Parathyroid adenoma (tissue), 2 donors: ENCODE measurements at regions not wholly inside any gene's neighbourhood (a gene's known extent, or its start where the extent isn't known, plus 50 kb on each side); places are given as distances from the start of the nearest gene placed in this dataset.

Source experiments
- H2AFZ ChIP-seq: fragments of 300-600 bp; sonication (generic); one replicate; pipeline ENCODE4 v1.7.0; 2017; ENCODE audit warnings: antibody characterized with exemption, mild to moderate bottlenecking
- H3K27ac ChIP-seq: fragments of 300-600 bp; sonication (generic); one replicate; pipeline ENCODE4 v1.7.0; 2017
- H3K27me3 ChIP-seq: fragments of 300-600 bp; sonication (generic); one replicate; pipeline ENCODE4 v1.7.0; 2017; ENCODE audit warnings: low read length; ENCODE audit not compliant: control insufficient read depth, insufficient read depth
- H3K36me3 ChIP-seq: fragments of 300-600 bp; sonication (generic); one replicate; pipeline ENCODE4 v1.7.0; 2017; ENCODE audit warnings: low read length; ENCODE audit not compliant: control insufficient read depth, insufficient read depth
- H3K4me1 ChIP-seq: fragments of 300-600 bp; sonication (generic); one replicate; pipeline ENCODE4 v1.7.0; 2017; ENCODE audit warnings: control low read depth
- H3K4me2 ChIP-seq: fragments of 300-600 bp; sonication (generic); one replicate; pipeline ENCODE4 v1.7.0; 2017; ENCODE audit warnings: low read length
- H3K4me3 ChIP-seq: fragments of 300-600 bp; sonication (generic); one replicate; pipeline ENCODE4 v1.7.0; 2017; ENCODE audit warnings: low read depth, low read length
- H3K79me2 ChIP-seq: fragments of 300-600 bp; sonication (generic); one replicate; pipeline ENCODE4 v1.7.0; 2017; ENCODE audit warnings: control low read depth
- H3K9ac ChIP-seq: fragments of 300-600 bp; sonication (generic); one replicate; pipeline ENCODE4 v1.7.0; 2017; ENCODE audit warnings: mild to moderate bottlenecking
- H3K9me3 ChIP-seq: fragments of 300-600 bp; sonication (generic); one replicate; pipeline ENCODE4 v1.7.0; 2017; ENCODE audit warnings: low read length; ENCODE audit not compliant: control insufficient read depth
- CTCF ChIP-seq: fragments of 300-600 bp; sonication (generic); IDR thresholded peaks from one replicate; pipeline ENCODE4 v1.7.0; 2017; ENCODE audit warnings: antibody characterized with exemption, mild to moderate bottlenecking
- donor health status: primary hyperparathyroidism.

GRCh38 chr13:47459512-47459911, 541.6 kb downstream of the SUCLA2 start:
- H3K4me1 ChIP-seq: no peaks in the 10 kb centered on the region
- no peaks in the 10 kb centered on the region for H3K9me3 ChIP-seq
- no peak overlapping the region for H3K9ac ChIP-seq
- no peak overlapping the region for H3K4me3 ChIP-seq
- H3K27me3 ChIP-seq: no peaks in the 10 kb centered on the region
- TF ChIP-seq CTCF: no peak
- H3K4me2 ChIP-seq: no peak overlapping the region
- H3K79me2 ChIP-seq: no peaks in the 10 kb centered on the region
- H3K27ac ChIP-seq: no peak overlapping the region
- H2AFZ ChIP-seq: no peak overlapping the region
- H3K36me3 ChIP-seq: no peaks in the 10 kb centered on the region

GRCh38 chr13:47457626-47458025, 543.4 kb downstream of the SUCLA2 start:
- H2AFZ ChIP-seq: no peak overlapping the region
- no peak overlapping the region for H3K27ac ChIP-seq
- H3K27me3 ChIP-seq: no peaks in the 10 kb centered on the region
- H3K9ac ChIP-seq: no peak overlapping the region
- H3K9me3 ChIP-seq: no peaks in the 10 kb centered on the region
- no peak overlapping the region for H3K4me2 ChIP-seq
- TF ChIP-seq CTCF: no peak
- H3K4me1 ChIP-seq: no peaks in the 10 kb centered on the region
- no peaks in the 10 kb centered on the region for H3K79me2 ChIP-seq
- no peak overlapping the region for H3K4me3 ChIP-seq
- H3K36me3 ChIP-seq: no peaks in the 10 kb centered on the region

- Histone ChIP-seq H3K27ac (no peak overlapping the region), H2AFZ (no peak overlapping the region), H3K9me3 (no peaks in the 10 kb centered on the region), H3K79me2 (no peaks in the 10 kb centered on the region), H3K36me3 (no peaks in the 10 kb centered on the region), H3K9ac (no peak overlapping the region), H3K4me2 (no peak overlapping the region), H3K27me3 (no peaks in the 10 kb centered on the region), H3K4me1 (no peaks in the 10 kb centered on the region), H3K4me3 (no peak overlapping the region)
- no peak for TF ChIP-seq CTCF
Observed at GRCh38 chr13:47455626-47456025, 545.4 kb downstream of the SUCLA2 start.

- Histone ChIP-seq H3K9me3 (no peaks in the 10 kb centered on the region), H2AFZ (no peak overlapping the region), H3K4me2 (no peak overlapping the region), H3K9ac (no peak overlapping the region), H3K27ac (no peak overlapping the region), H3K36me3 (no peaks in the 10 kb centered on the region), H3K4me1 (no peaks in the 10 kb centered on the region), H3K79me2 (no peaks in the 10 kb centered on the region), H3K4me3 (no peak overlapping the region), H3K27me3 (no peaks in the 10 kb centered on the region)
- no peak for TF ChIP-seq CTCF
Observed at GRCh38 chr13:47454986-47455385, 546.1 kb downstream of the SUCLA2 start.

- H3K4me2 ChIP-seq: no peak overlapping the region
- no peaks in the 10 kb centered on the region for H3K79me2 ChIP-seq
- no peaks in the 10 kb centered on the region for H3K36me3 ChIP-seq
- H3K27me3 ChIP-seq: no peaks in the 10 kb centered on the region
- no peak for TF ChIP-seq CTCF
- no peak overlapping the region for H3K27ac ChIP-seq
- no peak overlapping the region for H2AFZ ChIP-seq
- no peak overlapping the region for H3K9ac ChIP-seq
- no peaks in the 10 kb centered on the region for H3K9me3 ChIP-seq
- no peaks in the 10 kb centered on the region for H3K4me1 ChIP-seq
- no peak overlapping the region for H3K4me3 ChIP-seq
Observed at GRCh38 chr13:47437406-47437805, 540.6 kb upstream of the HTR2A start.
